ENCODE measurements at regions not wholly inside any gene's neighbourhood (a gene's known extent, or its start where the extent isn't known, plus 50 kb on each side); places are given as distances from the start of the nearest gene placed in this dataset.
"Not testable (repeated sequence)": the region's sequence is repeated elsewhere in the genome, so short reads cannot be mapped to it uniquely, and the experiment has no call there.

DNA sequence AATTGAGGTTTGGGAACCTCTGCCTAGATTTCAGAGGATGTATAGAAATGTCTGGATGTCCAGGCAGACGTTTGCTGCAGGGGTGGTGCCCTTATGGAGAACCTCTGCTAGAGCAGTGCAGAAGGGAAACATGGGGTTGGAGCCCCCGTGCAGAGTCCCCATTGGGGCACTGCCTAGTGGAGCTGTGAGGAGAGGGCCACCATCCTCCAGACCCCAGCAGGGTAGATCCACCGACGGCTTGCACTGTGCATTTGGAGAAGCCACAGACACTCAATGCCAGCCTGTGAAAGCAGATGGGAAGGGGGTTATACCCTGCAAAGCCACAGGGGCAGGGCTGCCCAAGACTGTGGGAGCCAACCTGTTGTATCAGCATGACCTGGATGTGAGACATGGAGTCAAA lies 354.6 kb downstream of the ZNF326 start:
- no peak for DNase-seq (ENCODE audit: low read depth in 2 of 2)

DNA sequence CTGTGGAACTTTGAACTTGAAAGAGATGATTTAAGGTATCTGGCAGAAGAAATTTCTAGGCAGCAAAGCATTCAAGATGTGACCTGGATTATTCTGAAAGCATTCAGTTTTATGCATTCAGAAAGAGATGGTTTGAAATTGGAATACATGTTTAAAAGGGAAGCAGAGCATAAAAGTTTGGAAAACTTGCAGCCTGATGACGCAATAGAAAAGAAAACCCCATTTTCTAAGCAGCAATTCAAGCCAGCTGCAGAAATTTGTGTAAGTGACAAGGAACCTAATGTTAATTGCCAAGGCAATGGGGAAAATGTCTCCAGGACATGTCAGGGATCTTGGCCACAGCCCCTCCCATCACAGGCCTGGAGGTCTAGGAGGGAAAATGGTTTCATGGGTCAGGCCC lies 354.0 kb downstream of the ZNF326 start:
- no peak for DNase-seq (ENCODE audit: low read depth in 2 of 2)

DNA sequence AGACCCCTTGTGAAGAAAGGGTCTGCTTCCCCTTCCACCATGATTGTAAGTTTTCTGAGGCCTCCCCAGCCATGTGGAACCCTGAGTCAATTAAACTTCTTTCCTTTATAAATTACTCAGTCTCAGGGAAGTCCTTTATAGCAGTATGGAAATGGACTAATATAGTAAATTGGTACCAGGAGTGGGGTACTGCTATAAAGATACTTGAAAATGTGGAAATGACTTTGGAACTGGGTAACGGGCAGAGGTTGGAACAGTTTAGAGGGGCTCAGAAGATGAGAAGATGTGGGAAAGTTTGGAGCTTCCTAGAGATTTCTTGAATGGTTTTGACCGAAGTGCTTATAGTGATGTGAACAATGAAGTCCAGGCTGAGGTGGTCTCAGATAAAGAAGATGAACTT lies 353.5 kb downstream of the ZNF326 start:
- not testable (repeated sequence) for DNase-seq (ENCODE audit: low read depth in 2 of 2)

DNA sequence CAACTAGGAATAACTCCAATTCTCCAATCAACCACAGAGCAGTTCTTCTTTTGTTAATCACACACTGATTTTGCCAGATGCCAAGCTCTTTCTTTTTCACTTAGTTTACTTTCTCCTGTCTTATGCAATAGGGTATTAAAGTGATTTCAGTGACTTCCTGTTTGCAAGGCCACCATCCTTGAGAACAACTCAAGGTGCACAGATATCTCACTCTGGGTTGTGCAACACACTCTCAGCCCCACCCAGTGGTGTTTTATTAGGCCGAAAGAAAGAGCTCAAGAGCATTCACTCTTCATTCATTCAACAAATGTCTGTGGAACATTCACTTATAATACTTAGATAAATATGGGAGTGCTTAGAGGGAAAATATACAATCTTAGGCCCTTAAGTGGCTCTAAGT lies 352.5 kb downstream of the ZNF326 start:
- no peak for DNase-seq (ENCODE audit: low read depth in 2 of 2)

DNA sequence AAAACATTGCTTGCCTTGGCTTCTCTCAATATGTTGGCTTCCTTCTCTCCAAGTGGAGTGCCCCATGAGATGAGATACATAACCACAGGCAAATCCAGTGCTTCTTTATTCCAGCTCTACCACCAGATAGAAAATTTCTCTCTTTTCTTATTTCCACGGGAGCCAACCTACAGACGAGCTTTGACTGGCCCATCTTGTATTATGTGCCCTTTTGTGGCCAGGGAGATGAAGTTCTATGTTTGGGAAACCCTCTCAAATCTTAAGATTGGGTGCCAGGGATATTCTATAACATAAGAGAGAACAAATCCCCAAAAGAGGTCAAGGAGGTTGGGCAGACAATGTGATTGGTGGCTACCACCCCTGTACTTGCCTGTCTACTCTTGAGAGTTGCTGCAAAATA lies 351.8 kb downstream of the ZNF326 start:
- DNase-seq (ENCODE audit: low read depth in 2 of 2), result no peak

DNA sequence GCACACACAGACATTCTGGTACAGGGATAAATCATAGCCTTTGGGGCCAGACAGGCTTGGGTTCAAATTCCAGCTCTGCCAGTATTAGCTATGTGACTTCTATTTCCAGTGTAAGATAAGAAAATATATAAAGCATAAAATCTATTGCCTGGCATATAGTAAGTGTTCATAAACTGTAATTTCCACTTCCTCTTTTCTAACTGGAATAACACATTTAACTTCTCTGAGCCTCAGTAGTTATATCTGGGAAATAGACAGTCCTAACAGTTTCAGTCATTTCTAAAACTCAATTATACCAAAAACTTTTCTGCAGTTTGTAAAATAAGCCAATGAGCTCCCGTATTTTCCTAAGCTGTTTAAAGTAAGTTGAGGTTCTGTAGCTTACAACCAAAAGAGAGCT lies 351.4 kb downstream of the ZNF326 start:
- DNase-seq (ENCODE audit: low read depth in 2 of 2), result no peak

DNA sequence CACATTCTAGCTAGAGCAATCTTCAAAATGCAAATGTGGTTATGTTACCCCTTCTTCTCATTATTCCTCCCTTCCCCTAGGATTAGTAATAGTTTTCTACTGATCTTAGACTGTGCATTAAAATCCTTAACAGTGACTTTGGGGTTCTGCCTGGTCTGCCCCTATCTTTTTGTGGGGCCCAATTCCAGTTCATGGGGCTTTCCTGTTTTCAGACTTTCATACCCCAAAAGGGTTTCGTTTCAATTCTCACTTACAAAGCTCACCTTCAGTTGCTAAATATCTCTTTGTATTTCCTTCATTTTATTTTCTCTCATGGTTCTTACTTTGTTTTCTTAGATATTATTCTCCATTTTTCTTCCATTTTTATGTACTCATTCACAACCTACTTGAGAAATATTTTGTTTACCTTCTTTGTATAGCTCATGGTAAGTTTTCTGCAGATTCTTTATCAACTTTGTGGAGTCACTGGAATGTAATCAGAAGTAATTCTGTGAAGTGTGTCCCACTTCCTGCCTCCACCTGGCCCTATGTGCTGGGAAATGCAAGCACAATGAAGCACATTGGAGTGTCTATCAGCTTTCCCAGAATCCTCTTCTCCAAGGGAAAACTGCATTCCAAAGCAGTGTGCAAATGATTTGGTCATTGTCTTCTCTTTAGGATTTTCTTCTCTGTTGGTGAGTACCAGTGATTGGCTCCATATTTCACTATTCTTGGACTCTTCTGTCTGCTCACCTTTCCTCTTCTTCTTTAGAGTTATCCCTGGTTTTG lies 350.2 kb downstream of the ZNF326 start:
- no peak for DNase-seq (ENCODE audit: low read depth in 2 of 2)

DNA sequence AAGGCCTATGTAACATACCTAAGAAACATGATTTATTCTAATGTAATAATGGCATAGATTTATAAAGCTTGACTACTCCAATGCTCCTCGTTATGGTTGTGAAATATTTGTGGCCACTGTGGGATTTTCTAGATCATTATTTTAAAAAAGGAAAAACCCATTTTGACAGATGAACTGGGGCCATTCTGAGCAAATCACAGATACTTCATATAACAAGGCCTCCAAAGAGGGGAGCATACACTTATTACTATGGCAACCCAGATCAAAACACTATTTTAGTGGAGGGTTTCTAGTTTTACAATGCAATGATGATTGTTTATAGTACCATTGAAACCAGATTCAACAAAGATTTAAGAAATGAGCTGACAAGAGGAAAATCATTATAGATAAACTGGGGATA lies 346.6 kb downstream of the ZNF326 start:
- no peak for DNase-seq (ENCODE audit: low read depth in 2 of 2)

DNA sequence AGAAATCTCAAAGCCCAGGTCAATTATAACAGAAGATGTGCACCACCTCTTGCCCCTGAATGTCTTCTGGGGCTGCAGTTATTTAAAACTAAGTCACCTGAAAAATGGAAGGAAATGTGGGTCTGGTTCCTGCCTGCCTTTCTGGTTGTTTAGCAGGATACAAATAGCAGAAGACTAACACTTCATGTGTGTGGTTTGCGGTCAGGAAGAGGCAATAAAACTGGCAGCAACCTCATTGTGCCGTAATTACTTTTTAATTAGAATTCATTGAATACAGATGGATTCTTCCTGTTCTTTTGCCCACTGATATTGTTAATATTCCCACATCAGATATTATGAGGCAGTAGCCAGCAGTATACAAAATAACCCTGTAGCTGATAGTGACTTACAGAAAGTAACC lies 345.7 kb downstream of the ZNF326 start:
- no peak for DNase-seq (ENCODE audit: low read depth in 2 of 2)

DNA sequence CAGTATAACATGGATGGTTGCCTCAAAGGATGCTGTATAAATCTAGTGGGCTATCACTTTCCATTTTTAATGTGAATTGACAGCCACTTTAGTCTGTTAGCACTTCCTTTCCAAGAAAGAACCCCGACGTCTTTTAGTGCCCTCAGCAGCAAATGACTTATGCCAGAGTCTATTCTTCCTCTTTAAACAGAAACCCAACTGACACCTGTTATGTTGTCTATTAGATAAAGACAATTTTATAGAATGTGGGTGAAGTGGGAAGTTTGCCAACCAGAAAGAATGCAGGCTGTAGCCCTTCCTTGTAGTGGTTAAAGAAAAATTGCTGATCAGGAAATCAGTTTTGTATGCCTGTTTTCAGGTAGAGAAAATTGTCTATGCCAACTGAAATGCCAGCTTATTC lies 344.9 kb downstream of the ZNF326 start:
- no peak for DNase-seq (ENCODE audit: low read depth in 2 of 2)

DNA sequence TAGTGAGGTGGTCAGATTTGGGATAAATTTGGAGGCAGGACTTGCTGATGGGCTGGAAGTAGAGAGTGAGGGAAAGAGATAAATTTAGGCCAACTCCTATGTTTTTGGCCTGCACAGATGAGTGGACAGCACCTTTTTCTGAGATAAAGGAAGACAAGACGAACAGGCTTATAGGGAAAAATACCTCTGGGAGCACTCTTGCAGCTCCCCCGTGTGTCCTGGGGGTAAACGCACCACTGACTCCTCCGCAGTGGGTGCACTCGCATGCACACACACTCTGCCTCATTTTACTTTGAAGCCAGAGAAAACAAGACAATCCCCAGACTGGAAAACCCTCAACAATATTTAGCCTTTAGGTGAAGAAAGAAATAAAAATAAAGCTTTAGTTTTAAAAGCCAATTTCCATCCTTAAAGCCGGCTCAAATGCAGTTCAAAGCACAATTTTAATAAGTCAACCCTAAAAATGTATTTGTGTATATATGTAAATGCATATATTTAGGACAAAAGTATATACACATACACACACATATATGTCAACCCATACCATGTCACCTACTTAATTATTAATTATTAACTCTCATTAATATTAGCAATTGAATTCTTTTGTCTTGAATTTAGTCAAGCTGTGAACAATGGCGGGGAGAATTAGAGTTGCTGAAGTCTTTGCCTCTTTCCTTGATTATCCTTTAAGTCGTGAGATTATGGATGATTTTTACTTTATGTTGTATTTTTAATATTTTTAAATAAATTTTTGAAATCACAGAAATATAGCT lies 341.8 kb downstream of the ZNF326 start:
- no peak for DNase-seq (ENCODE audit: low read depth in 2 of 2)

DNA sequence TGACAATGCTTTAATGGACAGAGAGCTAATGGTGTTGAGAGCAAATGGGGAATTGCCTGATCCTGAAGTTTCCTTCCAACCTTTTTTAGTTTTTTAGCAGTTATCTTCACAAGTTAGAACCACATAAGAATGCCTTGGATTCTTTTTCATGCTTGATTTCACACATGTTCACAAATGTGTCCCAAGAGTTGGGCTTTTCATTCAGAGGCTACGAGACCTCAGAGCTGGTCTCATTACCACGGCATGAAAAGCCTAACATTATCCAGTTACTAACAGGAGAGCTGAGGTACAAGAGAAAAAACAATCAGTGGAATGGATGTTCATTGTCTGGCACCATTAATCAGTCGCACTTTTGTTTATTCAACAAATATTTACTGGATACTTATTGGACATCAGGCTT lies 340.6 kb downstream of the ZNF326 start:
- DNase-seq (ENCODE audit: low read depth in 2 of 2), result no peak

DNA sequence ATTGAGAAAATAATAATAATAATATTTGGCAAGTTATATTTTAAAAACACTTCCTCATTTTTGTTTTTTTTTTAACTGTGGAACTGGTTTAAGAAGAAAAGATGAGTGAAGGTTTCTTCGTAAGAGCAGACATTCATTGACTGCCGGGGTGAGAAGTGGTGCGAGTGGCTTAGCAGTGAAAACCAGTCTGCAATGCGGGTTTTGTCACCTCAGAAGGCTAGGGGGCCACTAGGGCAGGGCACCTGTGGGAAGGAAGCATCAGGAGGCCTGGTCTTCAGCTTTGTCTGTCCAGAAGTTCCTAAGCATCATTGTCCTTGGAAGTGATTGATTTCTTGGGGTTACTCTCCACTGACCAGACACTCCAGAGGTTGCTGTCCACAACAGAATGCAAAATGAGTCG lies 339.2 kb downstream of the ZNF326 start:
- no peak for DNase-seq (ENCODE audit: low read depth in 2 of 2)

DNA sequence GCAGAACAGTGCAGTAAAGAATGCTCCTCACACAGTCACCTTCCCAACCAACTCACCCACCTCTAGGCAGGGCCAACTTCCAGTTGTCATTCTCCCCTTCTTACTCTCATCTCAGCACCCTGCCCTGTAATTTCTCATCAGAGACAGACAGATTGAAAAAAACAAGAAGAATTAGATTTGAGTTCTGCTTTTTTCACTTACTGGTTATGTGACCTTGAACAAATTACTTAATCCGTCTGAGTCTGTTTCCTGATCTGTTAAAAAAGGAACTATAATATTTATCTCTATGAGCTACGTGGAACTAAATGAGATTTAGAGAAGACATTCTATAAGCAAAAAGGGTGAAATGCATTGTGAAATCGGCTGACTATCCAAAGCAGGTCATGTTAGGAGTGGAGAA lies 330.3 kb downstream of the ZNF326 start:
- DNase-seq (ENCODE audit: low read depth in 2 of 2), result no peak

DNA sequence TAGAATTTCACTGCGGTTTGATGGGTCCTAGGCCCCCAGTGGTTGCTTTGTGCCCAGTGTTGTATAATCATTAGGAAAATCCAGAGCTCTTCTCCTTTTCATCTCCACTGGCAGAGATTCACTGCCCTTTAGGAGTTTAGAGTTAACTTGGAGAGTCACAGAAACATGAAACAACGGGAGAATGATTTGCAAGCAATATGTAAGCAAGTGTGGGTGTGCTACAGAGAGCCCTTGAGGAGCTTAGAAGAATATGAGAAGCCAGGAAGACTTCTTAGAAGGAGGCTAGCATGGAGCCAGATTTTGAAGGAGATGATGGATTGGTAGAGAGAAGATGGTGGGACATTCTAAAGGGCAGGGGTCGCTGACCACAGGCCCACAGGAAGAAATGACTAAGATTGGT lies 327.3 kb downstream of the ZNF326 start:
- DNase-seq (ENCODE audit: low read depth in 2 of 2), result no peak

DNA sequence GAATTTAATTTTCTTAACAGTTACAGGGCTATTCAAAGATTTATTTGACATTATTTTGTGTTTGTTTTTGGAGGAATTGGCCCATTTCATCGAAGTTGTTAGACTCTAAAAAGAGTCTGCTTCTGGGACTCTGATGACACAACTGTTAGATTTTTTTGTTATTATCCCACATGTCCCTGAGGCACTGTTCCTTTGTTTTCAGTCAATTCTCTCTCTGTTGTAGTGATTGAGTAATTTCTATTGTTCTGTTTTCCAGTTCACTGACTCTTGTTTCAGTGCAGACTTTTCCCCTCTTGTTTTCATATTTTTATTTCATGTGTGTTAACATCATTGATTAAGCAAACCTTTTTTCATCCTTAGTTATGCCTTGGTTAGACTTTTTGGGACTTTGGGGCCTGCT lies 325.0 kb downstream of the ZNF326 start:
- no peak for DNase-seq (ENCODE audit: low read depth in 2 of 2)

DNA sequence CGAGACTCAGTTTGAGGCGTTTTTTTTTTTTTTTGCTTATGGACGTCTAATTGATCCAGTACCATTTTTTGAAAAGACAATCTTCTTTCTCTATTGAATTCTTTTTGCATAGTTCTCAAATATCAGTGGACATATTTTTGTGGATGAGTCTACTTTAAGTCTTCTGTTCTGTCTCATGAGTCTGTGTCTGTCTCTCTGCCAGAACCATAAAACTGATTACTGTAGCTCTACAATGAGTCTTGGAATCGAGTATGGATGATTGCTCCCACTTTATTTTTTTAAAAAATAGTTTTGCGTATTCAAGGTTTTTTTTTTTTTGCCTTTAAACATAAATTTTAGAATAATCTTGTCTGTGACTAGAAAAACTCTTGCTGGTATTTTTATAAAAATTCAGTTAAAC lies 323.5 kb downstream of the ZNF326 start:
- DNase-seq (ENCODE audit: low read depth in 2 of 2), result no peak

DNA sequence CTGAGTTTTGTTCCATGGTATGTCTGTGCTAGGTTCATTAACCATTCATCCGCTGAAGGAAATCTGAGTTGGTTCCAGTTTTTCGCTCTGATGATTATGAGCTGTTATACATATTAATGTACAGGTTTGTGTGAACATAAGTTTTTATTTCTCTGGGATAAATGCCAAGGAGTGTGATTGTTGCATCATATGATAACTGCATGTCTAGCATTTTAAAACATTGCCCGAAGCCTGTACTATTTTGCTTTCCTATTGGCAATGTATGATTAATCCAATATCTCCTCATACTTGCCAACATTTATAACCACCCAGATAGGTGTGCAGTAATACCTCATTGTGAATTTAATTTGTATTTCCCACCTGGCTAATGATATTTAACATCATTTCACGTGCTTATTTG lies 322.7 kb downstream of the ZNF326 start:
- DNase-seq (ENCODE audit: low read depth in 2 of 2), result no peak

DNA sequence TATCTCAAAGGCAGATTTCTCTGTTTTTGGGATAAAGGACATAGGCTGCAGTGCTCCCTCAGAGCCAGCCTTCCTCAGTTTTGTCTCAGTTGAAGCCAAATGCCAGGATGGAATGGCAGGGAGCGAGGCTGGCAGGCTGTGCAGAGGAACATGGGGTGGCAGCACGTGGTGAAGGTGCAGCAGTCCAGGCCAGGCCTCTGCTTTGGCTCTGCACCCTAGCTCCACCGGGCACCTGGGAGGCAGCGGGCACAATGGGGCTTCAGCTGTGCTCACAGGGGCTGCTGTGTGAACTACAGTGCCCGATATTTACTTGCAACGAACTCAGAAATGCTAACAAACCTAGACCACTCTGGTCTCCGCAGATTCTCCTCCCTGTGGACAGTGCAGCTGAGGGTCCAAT lies 319.6 kb downstream of the ZNF326 start:
- no peak for DNase-seq (ENCODE audit: low read depth in 2 of 2)

DNA sequence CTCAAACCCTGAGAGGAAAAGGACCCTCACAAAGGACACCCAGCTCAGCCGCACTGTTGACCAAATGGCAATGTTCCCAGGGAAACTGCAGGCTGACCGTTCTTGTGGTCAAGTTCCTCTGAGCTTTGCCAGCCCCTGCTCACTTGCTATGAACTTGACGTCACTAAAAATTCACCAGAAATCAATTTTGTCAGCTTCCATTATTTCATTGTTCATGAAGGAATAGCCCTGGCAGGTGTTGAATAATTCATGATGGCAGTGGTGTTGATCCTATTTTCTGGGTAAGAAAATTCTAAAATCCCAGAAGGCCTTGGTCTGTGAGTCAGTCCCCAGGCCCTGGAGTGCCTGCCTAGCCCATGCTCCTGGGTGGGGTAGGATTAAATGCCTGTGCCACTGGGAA lies 318.9 kb downstream of the ZNF326 start:
- no peak for DNase-seq (ENCODE audit: low read depth in 2 of 2)

DNA sequence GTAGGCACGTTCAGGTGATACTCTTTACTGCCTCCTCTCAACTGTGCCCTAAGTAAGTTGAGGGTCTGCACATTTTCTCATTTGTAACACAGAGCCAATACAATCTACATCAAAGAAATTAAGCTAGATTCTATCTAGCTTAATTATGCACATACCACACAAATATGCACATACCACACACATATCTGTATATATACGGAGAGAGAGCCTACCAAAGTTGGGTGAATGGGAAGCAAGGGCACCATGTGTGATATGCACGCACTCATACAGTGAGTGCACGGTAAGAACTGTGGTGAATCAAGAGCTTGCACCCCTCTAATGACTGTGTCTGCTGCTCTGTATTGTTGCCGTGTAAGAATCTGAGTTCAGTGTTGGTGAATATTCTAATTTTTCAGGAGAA lies 314.9 kb downstream of the ZNF326 start:
- no peak for DNase-seq (ENCODE audit: low read depth in 2 of 2)

DNA sequence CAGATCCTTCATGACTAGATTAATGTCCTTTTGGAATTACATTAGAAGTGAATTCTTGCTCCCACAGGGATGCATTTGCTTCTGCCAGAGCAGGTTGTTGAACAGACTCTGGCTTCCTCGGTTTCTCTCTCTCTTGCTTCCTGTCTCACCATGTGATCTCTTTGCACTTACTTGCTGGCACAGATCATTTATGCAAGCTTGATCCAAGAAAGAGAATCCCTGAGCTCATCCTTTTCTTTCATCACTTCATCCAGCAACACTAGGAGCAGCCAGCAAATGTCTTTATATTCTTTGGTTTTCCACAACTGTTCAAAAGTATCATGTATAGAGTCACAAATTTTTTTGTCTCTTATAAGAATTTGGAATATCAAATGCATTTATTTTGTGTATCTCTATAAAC lies 313.5 kb downstream of the ZNF326 start:
- DNase-seq (ENCODE audit: low read depth in 2 of 2), result no peak

DNA sequence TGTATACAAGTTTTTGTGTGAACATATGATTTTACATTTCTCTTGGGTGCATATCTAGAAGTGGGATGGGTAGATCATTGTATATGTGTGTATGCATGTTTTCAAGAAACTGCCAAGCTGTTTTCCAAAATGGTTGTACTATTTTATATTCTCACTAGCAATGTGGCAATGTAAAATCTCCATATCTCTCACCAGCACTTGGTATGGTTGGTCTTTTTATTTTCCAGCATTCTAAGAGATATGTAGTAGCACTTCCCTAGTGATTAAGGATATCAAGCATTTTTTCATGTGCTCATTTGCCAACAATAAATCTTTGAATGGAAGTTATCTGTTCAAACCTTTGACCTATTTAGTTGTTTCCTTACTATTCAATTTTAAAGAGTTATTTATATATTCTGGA lies 310.7 kb downstream of the ZNF326 start:
- DNase-seq (ENCODE audit: low read depth in 2 of 2), result no peak

DNA sequence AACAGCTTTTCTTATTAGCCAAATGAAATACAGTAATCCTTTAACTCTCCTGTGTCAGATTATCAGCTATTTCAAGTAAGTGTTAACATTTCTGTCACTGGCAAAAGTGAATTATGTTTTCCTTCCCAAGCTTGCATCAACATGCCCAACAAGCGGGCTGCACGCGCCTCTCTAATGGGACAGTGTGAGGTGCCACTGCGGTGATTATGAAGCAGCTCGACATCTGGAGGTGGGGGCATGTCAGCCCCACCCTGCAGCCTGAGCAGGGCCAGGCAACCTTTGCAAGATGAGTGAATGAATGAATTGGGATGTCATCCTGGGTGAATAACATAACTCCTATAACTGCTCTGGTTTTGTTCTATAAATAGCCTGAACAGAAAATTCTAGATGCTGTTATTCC lies 301.4 kb downstream of the ZNF326 start:
- no peak for DNase-seq (ENCODE audit: low read depth in 2 of 2)

All from stimulated activated CD4-positive, alpha-beta T cell treated with anti-CD3 and anti-CD28 coated beads, Interleukin-15, amount 100 ng/mL, for 48 hours (primary cell).